ENCODE measurements at regions not wholly inside any gene's neighbourhood (a gene's known extent, or its start where the extent isn't known, plus 50 kb on each side); places are given as distances from the start of the nearest gene placed in this dataset.
"Not testable (repeated sequence)": the region's sequence is repeated elsewhere in the genome, so short reads cannot be mapped to it uniquely, and the experiment has no call there.

GRCh38 chr4:9009792-9010191 is 138.2 kb upstream of the HMX1 start:
- H3K27me3 Mint-ChIP-seq (ENCODE audit: low read depth); DNase-seq (ENCODE audit: low spot score); H3K9me3 Mint-ChIP-seq (ENCODE audit: low read depth); H3K4me1 Mint-ChIP-seq (ENCODE audit: low read depth); H3K27ac Mint-ChIP-seq (ENCODE audit: unreplicated experiment); H3K4me3 Mint-ChIP-seq (ENCODE audit: unreplicated experiment); H3K36me3 Mint-ChIP-seq (ENCODE audit: low read depth): not testable (repeated sequence)

- H3K27ac Mint-ChIP-seq (ENCODE audit: unreplicated experiment); DNase-seq (ENCODE audit: low spot score); H3K36me3 Mint-ChIP-seq (ENCODE audit: low read depth); H3K4me3 Mint-ChIP-seq (ENCODE audit: unreplicated experiment); H3K27me3 Mint-ChIP-seq (ENCODE audit: low read depth); H3K4me1 Mint-ChIP-seq (ENCODE audit: low read depth); H3K9me3 Mint-ChIP-seq (ENCODE audit: low read depth): not testable (repeated sequence)
Measured at GRCh38 chr4:9008407-9008806, 136.8 kb upstream of the HMX1 start.

- H3K27me3 Mint-ChIP-seq (ENCODE audit: low read depth): peaks cover 13% of the 10 kb centered on the region
- H3K4me1 Mint-ChIP-seq (ENCODE audit: low read depth): not testable (repeated sequence)
Measured at GRCh38 chr4:9001153-9001552, 129.5 kb upstream of the HMX1 start.

DNA sequence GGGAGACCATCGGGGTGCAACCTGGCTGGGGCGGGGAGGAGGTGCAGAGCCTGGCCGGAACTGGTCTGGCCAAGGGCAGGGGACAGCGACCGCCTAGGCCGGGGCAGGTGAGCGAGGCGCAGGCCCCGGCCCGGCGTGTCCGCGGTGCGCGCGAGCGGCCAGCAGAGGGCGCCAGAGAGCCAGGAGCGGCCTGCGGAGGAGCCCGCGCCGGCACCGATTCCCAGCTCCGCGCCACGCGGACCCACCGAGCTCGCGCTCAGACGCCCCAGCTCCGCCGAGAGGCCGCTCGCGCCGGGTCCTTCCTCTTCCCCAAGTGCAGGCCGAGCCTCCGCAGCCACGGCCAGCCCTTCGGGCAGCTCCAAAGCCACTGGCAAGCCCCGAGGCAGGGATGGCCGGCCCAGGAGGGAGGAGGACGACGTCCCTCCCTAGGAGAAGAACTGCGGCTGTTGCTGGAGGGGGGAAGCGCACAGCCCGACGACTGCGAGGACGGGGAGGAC is 128.9 kb upstream of the HMX1 start:
- not testable (repeated sequence) for H3K36me3 Mint-ChIP-seq (ENCODE audit: low read depth); DNase-seq (ENCODE audit: low spot score); H3K4me1 Mint-ChIP-seq (ENCODE audit: low read depth); H3K27ac Mint-ChIP-seq (ENCODE audit: unreplicated experiment); H3K9me3 Mint-ChIP-seq (ENCODE audit: low read depth); H3K4me3 Mint-ChIP-seq (ENCODE audit: unreplicated experiment)
- TF ChIP-seq, protein P1, sequence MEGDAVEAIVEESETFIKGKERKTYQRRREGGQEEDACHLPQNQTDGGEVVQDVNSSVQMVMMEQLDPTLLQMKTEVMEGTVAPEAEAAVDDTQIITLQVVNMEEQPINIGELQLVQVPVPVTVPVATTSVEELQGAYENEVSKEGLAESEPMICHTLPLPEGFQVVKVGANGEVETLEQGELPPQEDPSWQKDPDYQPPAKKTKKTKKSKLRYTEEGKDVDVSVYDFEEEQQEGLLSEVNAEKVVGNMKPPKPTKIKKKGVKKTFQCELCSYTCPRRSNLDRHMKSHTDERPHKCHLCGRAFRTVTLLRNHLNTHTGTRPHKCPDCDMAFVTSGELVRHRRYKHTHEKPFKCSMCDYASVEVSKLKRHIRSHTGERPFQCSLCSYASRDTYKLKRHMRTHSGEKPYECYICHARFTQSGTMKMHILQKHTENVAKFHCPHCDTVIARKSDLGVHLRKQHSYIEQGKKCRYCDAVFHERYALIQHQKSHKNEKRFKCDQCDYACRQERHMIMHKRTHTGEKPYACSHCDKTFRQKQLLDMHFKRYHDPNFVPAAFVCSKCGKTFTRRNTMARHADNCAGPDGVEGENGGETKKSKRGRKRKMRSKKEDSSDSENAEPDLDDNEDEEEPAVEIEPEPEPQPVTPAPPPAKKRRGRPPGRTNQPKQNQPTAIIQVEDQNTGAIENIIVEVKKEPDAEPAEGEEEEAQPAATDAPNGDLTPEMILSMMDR (IDR thresholded peaks at IDR 0.05): peak; percentile 78
- peaks cover 13% of the 10 kb centered on the region for H3K27me3 Mint-ChIP-seq (ENCODE audit: low read depth)

More at GRCh38 chr4:9001153-9001552, 129.5 kb upstream of the HMX1 start:
- not testable (repeated sequence) for DNase-seq (ENCODE audit: low spot score); H3K36me3 Mint-ChIP-seq (ENCODE audit: low read depth); H3K27ac Mint-ChIP-seq (ENCODE audit: unreplicated experiment); H3K9me3 Mint-ChIP-seq (ENCODE audit: low read depth); H3K4me3 Mint-ChIP-seq (ENCODE audit: unreplicated experiment)

- not testable (repeated sequence) for H3K4me3 Mint-ChIP-seq (ENCODE audit: unreplicated experiment); H3K4me1 Mint-ChIP-seq (ENCODE audit: low read depth); H3K27ac Mint-ChIP-seq (ENCODE audit: unreplicated experiment); H3K9me3 Mint-ChIP-seq (ENCODE audit: low read depth); DNase-seq (ENCODE audit: low spot score); H3K27me3 Mint-ChIP-seq (ENCODE audit: low read depth); H3K36me3 Mint-ChIP-seq (ENCODE audit: low read depth)
Measured at GRCh38 chr4:8992981-8993380, 121.3 kb upstream of the HMX1 start.

- not testable (repeated sequence) for H3K36me3 Mint-ChIP-seq (ENCODE audit: low read depth); H3K27me3 Mint-ChIP-seq (ENCODE audit: low read depth); H3K4me1 Mint-ChIP-seq (ENCODE audit: low read depth); DNase-seq (ENCODE audit: low spot score); H3K4me3 Mint-ChIP-seq (ENCODE audit: unreplicated experiment); H3K9me3 Mint-ChIP-seq (ENCODE audit: low read depth); H3K27ac Mint-ChIP-seq (ENCODE audit: unreplicated experiment)
Measured at GRCh38 chr4:8991449-8991848, 119.8 kb upstream of the HMX1 start.

GRCh38 chr4:8990341-8990740 is 118.7 kb upstream of the HMX1 start:
- DNase-seq (ENCODE audit: low spot score); H3K4me1 Mint-ChIP-seq (ENCODE audit: low read depth); H3K27me3 Mint-ChIP-seq (ENCODE audit: low read depth); H3K36me3 Mint-ChIP-seq (ENCODE audit: low read depth); H3K4me3 Mint-ChIP-seq (ENCODE audit: unreplicated experiment); H3K27ac Mint-ChIP-seq (ENCODE audit: unreplicated experiment): not testable (repeated sequence)
- H3K9me3 Mint-ChIP-seq (ENCODE audit: low read depth): peaks cover 12% of the 10 kb centered on the region

GRCh38 chr4:8985786-8986185 is 114.1 kb upstream of the HMX1 start:
- H3K27ac Mint-ChIP-seq (ENCODE audit: unreplicated experiment); H3K27me3 Mint-ChIP-seq (ENCODE audit: low read depth); DNase-seq (ENCODE audit: low spot score); H3K4me3 Mint-ChIP-seq (ENCODE audit: unreplicated experiment); H3K4me1 Mint-ChIP-seq (ENCODE audit: low read depth); H3K36me3 Mint-ChIP-seq (ENCODE audit: low read depth): not testable (repeated sequence)
- peaks cover 14% of the 10 kb centered on the region for H3K9me3 Mint-ChIP-seq (ENCODE audit: low read depth)

- H3K27ac Mint-ChIP-seq (ENCODE audit: unreplicated experiment); H3K4me1 Mint-ChIP-seq (ENCODE audit: low read depth); H3K27me3 Mint-ChIP-seq (ENCODE audit: low read depth); H3K4me3 Mint-ChIP-seq (ENCODE audit: unreplicated experiment); H3K36me3 Mint-ChIP-seq (ENCODE audit: low read depth); DNase-seq (ENCODE audit: low spot score): not testable (repeated sequence)
- H3K9me3 Mint-ChIP-seq (ENCODE audit: low read depth): peaks cover 15% of the 10 kb centered on the region
Measured at GRCh38 chr4:8984641-8985040, 113.0 kb upstream of the HMX1 start.

DNA sequence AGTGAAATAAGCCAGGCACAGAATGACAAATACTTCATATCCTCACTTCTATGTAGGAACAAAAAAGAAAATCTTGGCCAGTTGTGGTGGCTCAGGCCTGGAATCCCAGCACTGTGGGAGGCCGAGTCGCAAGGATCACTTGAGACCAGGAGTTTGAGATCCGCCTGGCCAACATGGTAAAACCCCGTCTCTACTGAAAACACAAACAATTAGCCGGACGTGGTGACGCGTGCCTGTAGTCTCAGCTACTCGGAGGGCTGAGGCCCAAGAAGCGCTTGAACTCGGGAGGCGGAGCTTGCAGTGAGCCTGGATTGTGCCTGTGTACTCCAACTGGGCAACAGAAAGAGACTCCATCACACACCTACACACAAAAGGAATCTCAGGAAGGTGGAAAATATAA is 112.3 kb upstream of the HMX1 start:
- H3K9me3 Mint-ChIP-seq (ENCODE audit: low read depth): peaks cover 15% of the 10 kb centered on the region
- not testable (repeated sequence) for H3K4me1 Mint-ChIP-seq (ENCODE audit: low read depth); H3K4me3 Mint-ChIP-seq (ENCODE audit: unreplicated experiment); H3K27me3 Mint-ChIP-seq (ENCODE audit: low read depth); DNase-seq (ENCODE audit: low spot score); H3K27ac Mint-ChIP-seq (ENCODE audit: unreplicated experiment); H3K36me3 Mint-ChIP-seq (ENCODE audit: low read depth)

- H3K27ac Mint-ChIP-seq (ENCODE audit: unreplicated experiment); DNase-seq (ENCODE audit: low spot score); H3K27me3 Mint-ChIP-seq (ENCODE audit: low read depth); H3K4me3 Mint-ChIP-seq (ENCODE audit: unreplicated experiment); H3K4me1 Mint-ChIP-seq (ENCODE audit: low read depth); H3K36me3 Mint-ChIP-seq (ENCODE audit: low read depth): not testable (repeated sequence)
- peaks cover 20% of the 10 kb centered on the region for H3K9me3 Mint-ChIP-seq (ENCODE audit: low read depth)
Measured at GRCh38 chr4:8976466-8977128, 105.0 kb upstream of the HMX1 start.

DNA sequence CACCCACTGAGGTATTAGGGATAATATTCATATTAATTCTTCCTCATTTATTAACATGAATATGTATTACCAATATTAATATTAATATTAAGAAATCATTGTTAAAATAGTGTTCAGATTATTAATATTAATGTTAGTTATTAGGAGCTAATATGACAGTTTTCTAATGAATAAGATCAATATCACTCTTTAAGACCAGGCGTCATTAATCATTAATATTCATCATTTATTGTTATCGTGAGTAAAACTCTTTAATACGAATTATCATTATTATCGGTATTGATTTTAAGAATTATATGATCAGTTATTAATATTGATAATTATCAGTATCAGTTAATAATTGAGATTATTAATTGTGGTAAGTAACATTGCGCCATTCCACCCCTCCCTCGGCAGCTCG is 101.0 kb upstream of the HMX1 start:
- peaks cover 25% of the 10 kb centered on the region for H3K9me3 Mint-ChIP-seq (ENCODE audit: low read depth)
- H3K4me3 Mint-ChIP-seq (ENCODE audit: unreplicated experiment); DNase-seq (ENCODE audit: low spot score); H3K27ac Mint-ChIP-seq (ENCODE audit: unreplicated experiment); H3K36me3 Mint-ChIP-seq (ENCODE audit: low read depth); H3K27me3 Mint-ChIP-seq (ENCODE audit: low read depth); H3K4me1 Mint-ChIP-seq (ENCODE audit: low read depth): not testable (repeated sequence)

All from chondrocyte (in vitro differentiated cells).